Stimulated activated CD8-positive, alpha-beta memory T cell treated with anti-CD3 and anti-CD28 coated beads, Interleukin-7, amount 100 ng/mL, for 48 hours (primary cell): ENCODE measurements at regions not wholly inside any gene's neighbourhood (a gene's known extent, or its start where the extent isn't known, plus 50 kb on each side); places are given as distances from the start of the nearest gene placed in this dataset.

Experiments
- DNase-seq, 2 donors: peaks; one replicate each; pipeline ENCODE4 v3.0.0-alpha.2; 2020; ENCODE audit warnings: low read depth in 1 of 2; ENCODE audit errors: extremely low read depth in 1 of 2

- DNase-seq, result no peak
Measured at GRCh38 chr6:133688705-133689492, 200.0 kb upstream of the TCF21 start.

- no peak for DNase-seq
Measured at GRCh38 chr6:133689863-133690262, 199.1 kb upstream of the TCF21 start.

GRCh38 chr6:133693565-133693964 lies 195.3 kb upstream of the TCF21 start:
- no peak for DNase-seq

- DNase-seq, result no peak
Measured at GRCh38 chr6:133697185-133697584, 191.7 kb upstream of the TCF21 start.

GRCh38 chr6:133697666-133698065 lies 191.2 kb upstream of the TCF21 start:
- DNase-seq, result no peak

DNA sequence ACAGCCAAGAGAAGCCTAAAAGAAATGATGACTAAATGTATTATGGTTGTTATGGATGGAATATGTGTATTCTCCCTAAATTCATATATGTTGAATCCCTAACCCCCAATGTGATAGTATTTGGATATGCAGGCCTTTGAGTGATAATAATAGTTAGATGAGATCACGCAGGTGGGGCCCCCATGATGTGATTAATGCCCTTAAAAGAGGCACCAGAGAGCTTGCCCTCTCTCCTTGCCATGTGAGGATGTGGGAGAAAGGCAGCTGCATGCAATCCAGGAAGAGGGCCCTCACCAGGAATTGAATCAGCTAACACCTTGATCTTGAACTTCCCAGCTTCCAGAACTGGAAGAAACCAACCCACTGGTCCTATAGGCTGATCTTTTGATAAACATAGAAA lies 190.6 kb upstream of the TCF21 start:
- DNase-seq, result no peak

DNA sequence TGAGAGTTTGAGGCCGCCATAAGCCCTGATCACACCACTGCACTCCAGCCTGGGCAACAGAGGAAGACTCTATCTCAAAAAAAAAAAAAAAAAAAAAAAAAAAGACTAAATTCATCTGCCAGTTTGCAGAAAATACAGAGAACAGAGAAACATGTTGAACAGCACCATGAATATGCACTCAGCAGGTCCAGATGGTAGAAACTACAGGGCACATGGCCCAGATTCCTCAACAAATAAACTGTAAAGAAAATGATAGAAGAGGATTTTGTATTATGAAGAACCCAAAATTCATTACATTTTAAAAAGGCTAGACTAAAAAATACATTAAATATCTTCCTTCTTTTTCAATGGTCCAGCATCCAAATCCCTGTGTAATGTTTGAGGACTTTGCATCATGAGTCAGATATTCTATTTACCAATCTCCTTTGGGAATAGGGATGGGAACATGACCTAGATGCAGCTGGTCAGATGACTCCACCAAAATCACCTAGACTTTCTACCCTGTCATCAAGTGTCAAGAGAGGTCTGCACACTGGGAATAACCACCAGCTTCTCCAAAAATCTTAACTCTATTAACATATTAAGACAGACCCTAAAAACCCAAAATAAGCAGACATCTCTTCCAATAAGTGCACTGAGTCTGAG lies 189.1 kb upstream of the TCF21 start:
- DNase-seq, result no peak

DNA sequence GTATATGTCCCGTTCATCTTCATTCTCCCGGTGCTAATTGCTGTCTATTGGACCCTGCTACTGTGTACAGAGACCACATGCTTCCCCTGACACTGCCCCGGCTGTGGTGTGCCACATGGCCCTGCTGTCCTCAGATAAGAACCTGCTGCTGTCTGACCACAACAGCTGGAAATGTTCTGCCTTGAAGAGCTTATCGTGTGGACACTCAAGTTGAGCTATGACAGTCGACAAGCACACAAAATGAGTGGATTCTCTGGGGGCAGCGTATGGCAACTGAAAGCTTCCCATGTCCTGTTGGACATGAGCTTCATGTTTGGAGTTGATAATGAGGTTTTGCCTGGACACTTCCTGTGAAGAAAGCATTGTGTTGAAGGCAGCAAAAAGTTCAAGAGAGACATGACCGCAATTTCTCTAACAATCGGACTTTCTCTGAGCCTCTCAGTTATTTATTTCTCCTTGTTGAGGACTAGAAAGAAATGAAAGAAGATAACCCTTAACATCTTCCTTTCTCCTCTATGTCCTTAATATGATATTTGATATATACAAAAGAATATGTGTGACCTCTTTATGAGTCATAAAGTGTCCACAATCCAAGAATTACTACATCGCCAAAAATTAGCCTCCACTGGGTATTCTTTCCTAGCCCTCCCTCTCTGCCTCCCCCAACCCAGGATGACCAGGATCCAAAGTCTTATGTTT lies 187.1 kb upstream of the TCF21 start:
- no peak for DNase-seq

DNA sequence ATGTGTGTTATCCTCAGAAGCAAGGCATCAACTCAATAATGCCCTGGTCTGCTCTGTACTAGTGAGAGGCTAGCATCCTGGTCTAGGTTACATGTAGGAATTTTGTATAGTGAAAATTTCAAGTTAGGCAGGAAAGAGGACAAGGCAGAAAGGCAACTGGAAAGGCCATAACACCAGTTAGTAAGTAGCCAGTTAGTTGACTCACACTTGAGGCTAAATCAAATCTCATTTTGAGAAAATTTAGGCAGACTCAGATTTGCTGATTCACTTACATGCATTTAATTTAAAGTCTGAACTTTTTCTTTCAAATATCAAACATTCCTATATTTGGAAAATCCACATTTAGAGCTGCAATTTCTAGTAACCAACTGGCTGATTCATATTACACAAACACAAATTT lies 184.5 kb upstream of the TCF21 start:
- DNase-seq, result no peak

- DNase-seq, result no peak
Measured at GRCh38 chr6:133705066-133705465, 183.8 kb upstream of the TCF21 start.

DNA sequence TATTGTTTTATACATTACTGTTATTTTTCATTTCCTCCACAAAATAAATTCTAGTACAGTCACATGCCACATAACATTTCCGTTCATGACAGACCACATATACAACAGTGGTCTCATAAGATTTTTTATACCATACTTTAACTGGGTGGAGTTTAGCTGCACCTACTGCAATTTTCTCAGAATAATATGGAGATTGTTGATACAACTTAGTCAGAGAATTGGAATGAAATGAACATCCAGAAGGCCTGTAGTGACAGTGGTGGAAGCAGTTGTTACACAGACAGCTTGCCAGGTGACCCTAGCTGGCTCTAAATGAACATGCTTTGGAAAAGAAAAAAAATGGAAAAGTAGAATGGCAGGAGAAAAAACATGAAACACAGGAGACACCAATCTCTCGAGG lies 183.2 kb upstream of the TCF21 start:
- no peak for DNase-seq

DNA sequence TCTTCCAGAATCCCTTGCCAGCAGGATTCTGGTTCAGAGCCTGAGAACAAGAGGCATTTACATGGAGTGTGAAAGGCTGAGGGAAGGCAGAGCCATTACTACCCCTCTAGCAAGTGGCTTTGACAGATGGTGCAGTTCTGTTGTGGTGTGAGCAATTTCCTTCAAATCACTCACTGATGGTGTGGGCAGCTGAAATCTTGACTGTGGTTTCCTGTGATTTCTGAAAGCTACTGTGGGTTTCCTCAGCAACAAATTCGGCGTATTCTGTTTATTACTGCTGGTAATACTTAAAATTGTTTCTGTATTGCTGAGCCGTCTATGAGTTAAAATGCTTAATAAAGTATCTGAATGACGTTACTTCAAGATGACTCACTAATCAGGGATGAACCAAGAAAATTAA lies 181.5 kb upstream of the TCF21 start:
- DNase-seq, result no peak

DNA sequence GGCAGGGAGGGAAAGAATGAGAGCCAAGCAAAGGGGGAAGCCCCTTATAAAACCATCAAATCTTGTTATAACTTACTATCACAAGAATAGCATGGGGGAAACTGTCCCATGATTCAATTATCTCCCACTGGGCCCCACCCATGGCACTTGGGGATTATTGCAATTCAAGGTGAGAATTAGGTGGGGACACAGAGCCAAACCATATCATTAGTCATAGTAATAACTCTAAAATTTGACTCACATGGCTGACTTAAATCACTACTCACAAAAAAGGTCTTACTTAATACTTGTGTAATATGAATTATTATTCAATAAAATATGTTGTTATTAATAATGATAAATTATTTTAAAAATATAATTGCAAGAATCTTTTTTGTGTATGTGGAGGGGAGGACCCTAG lies 178.1 kb upstream of the TCF21 start:
- DNase-seq, result no peak

DNA sequence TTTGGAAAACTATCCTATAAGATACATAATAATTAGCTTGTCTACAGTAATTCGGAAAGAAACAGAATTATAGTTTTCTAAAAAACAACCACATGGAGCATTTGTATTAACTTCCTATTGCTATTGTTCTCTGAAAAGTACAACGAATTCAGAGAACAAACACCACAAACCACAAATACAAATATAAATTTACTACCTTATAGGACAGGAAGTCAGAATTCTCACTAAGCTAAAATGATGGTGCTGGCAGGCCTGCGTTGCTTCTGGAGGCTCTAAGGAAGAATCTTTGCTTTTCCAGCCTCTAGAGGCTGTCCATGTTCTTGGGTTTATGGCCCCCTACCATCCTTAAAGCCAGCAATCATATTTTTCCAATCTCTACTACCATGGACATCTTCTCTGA lies 173.6 kb upstream of the TCF21 start:
- DNase-seq, result no peak

GRCh38 chr6:133724726-133725125 lies 164.2 kb upstream of the TCF21 start:
- DNase-seq, result no peak

DNA sequence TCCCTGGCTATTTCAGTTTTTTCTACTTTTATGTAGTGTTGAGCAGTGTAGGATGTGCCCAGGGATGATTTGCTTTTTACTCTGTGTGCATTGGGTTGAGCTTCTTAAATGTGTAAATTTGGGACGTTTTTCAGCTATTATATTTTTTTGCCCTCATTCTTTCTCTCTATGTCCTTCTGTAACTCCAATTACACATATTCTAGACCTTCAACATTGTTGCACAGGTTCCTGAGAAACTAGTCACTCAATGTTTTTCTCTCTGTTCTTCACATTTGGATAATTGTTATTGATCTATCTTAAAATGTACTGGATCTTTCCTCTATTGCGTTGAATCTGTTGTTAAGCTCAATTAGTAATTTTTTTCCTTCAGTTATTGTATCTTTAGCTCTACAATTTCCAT lies 162.7 kb upstream of the TCF21 start:
- DNase-seq, result no peak

GRCh38 chr6:133730881-133731280 lies 158.0 kb upstream of the TCF21 start:
- DNase-seq, result no peak

DNA sequence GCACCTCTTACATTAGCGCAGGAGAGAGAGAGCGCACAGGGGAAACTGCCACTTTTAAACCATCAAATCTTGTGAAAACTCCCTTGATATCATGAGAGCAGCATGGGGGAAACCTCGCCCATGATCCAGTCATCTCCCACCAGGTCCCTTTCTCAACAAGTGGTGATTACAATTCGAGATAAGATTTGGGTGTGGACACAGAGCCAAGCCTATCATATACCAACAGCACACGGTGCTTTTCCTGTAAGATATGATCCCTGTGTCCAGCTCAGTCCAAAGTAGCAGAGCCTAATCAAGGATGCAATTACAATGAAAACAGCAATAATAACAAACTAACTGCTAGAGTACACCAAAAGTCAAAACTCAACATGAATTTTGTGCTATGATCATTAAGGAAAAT lies 148.7 kb upstream of the TCF21 start:
- DNase-seq, result no peak

DNA sequence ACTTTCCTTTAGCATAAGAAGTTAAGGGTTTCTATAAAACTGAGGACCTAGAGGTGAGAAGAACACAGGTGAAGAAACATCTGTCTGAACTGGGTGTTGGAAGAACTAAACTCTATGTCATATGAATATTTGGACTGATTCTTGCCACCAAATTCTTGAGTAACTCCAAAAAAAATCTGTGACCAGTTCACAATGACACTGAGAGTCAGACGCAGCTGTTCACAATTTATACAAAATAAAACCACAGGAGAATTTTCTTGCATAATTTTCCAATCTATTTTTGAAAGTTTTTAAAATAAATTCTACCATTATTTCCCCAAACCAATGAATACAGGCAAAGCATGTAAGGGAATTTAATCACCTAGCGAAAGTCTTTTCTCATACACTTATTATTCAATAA lies 148.1 kb upstream of the TCF21 start:
- no peak for DNase-seq

DNA sequence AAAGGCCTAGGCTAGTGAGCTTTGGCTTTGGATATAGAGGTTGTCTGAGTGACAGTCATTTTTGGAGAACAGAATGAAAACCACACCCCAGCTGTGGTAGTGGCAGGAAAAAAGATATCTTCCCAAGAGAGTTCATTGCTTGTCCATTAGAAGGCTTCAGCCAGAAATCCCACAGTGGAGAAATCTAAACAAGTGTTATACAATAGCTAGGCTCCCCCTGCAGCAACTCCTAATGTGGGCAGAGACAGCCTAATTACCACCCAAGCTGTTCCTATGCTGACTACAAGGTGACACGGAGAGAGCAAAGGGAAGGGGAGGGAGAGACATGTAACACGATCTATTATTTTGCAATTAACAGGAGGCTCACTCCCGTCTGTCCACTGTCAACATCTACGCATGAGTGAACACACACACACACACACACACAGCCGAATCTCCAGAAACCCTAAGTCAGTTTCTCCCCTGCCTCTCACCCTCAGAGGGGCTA lies 147.5 kb upstream of the TCF21 start:
- DNase-seq, result no peak

DNA sequence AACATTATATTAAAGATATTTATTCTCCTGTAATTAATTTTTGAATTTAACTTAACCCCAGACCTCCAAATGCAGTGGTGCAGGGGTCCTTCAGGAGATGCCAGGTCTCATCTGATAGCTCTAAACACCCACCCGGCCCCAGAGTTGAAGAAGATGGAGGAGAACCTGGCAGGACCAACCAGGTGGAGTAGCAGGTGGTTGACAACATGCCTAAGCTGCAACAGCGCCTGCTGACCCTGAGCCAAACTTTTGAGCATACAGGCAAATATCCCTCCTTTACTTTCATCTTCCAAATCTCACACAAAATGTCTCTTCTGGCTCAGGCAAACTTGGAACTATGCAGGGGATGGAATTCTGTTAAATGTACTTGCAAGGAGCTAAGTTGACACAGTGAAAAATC lies 145.3 kb upstream of the TCF21 start:
- no peak for DNase-seq

GRCh38 chr6:133746417-133746770 lies 142.5 kb upstream of the TCF21 start:
- no peak for DNase-seq
